ENCODE measurements at regions not wholly inside any gene's neighbourhood (a gene's known extent, or its start where the extent isn't known, plus 50 kb on each side); places are given as distances from the start of the nearest gene placed in this dataset.

GRCh38 chr3:34239875-34240274 is 441.4 kb downstream of the PDCD6IP start:
- H3K9me3 ChIP-seq = no peaks in the 10 kb centered on the region
- no peaks in the 10 kb centered on the region for H3K4me1 ChIP-seq
- TF ChIP-seq CTCF (IDR thresholded peaks at IDR 0.05) = no peak
- H3K27me3 ChIP-seq (ENCODE audit: insufficient read depth in 3 of 3, low read length in 2 of 3) = peaks cover 0 to 2% (median 0%) of the 10 kb centered on the region in 3 donors
- ATAC-seq (no peak), DNase-seq (no peak)
- no peaks in the 10 kb centered on the region for H3K36me3 ChIP-seq (ENCODE audit: insufficient read depth in 1 of 2, low read depth in 1 of 2)
- no peak overlapping the region for H3K4me3 ChIP-seq
- no peak overlapping the region for H3K27ac ChIP-seq
- intact Hi-C loops (cut with DNase I) = no loop called here

- H3K36me3 ChIP-seq (ENCODE audit: insufficient read depth in 1 of 2, low read depth in 1 of 2) = no peaks in the 10 kb centered on the region
- ATAC-seq (no peak), DNase-seq (no peak)
- 73 to 77% (median 76%) methylated on average over 1 of the region's 1 CpG for WGBS, 3 donors
- no peaks in the 10 kb centered on the region for H3K9me3 ChIP-seq
- TF ChIP-seq CTCF (IDR thresholded peaks at IDR 0.05) = no peak
- intact Hi-C loops (cut with DNase I) = no loop called here
- no peaks in the 10 kb centered on the region for H3K27me3 ChIP-seq (ENCODE audit: insufficient read depth in 3 of 3, low read length in 2 of 3)
- no peak overlapping the region for H3K4me3 ChIP-seq
- no peaks in the 10 kb centered on the region for H3K4me1 ChIP-seq
- H3K27ac ChIP-seq = no peak overlapping the region
Measured at GRCh38 chr3:34247401-34247800, 449.0 kb downstream of the PDCD6IP start.

GRCh38 chr3:34248352-34248751 is 449.9 kb downstream of the PDCD6IP start:
- WGBS, 3 donors = 86 to 93% (median 89%) methylated on average over 2 of the region's 2 CpGs
- Histone ChIP-seq H3K36me3 (ENCODE audit: insufficient read depth in 1 of 2, low read depth in 1 of 2) (no peaks in the 10 kb centered on the region), H3K4me3 (no peak overlapping the region), H3K4me1 (no peaks in the 10 kb centered on the region), H3K27ac (no peak overlapping the region), H3K27me3 (ENCODE audit: insufficient read depth in 3 of 3, low read length in 2 of 3) (no peaks in the 10 kb centered on the region), H3K9me3 (no peaks in the 10 kb centered on the region)
- no peak for TF ChIP-seq CTCF (IDR thresholded peaks at IDR 0.05)
- DNase-seq (no peak), ATAC-seq (no peak)
- intact Hi-C loops (cut with DNase I) = no loop called here

- no peaks in the 10 kb centered on the region for H3K9me3 ChIP-seq
- WGBS, 3 donors = 82 to 90% (median 88%) methylated on average over 2 of the region's 2 CpGs
- no peak for TF ChIP-seq CTCF (IDR thresholded peaks at IDR 0.05)
- H3K4me3 ChIP-seq = no peak overlapping the region
- ATAC-seq (no peak), DNase-seq (no peak)
- H3K27ac ChIP-seq = no peak overlapping the region
- no peaks in the 10 kb centered on the region for H3K36me3 ChIP-seq (ENCODE audit: insufficient read depth in 1 of 2, low read depth in 1 of 2)
- H3K27me3 ChIP-seq (ENCODE audit: insufficient read depth in 3 of 3, low read length in 2 of 3) = no peaks in the 10 kb centered on the region
- intact Hi-C loops (cut with DNase I) = no loop called here
- no peaks in the 10 kb centered on the region for H3K4me1 ChIP-seq
Measured at GRCh38 chr3:34254285-34254684, 455.9 kb downstream of the PDCD6IP start.

GRCh38 chr3:34256021-34256420 is 457.6 kb downstream of the PDCD6IP start:
- Histone ChIP-seq H3K4me3 (no peak overlapping the region), H3K36me3 (ENCODE audit: insufficient read depth in 1 of 2, low read depth in 1 of 2) (no peaks in the 10 kb centered on the region), H3K27me3 (ENCODE audit: insufficient read depth in 3 of 3, low read length in 2 of 3) (no peaks in the 10 kb centered on the region), H3K9me3 (no peaks in the 10 kb centered on the region), H3K4me1 (no peaks in the 10 kb centered on the region), H3K27ac (no peak overlapping the region)
- WGBS, 3 donors = 19 to 40% (median 24%) methylated on average over 2 of the region's 2 CpGs
- TF ChIP-seq CTCF (IDR thresholded peaks at IDR 0.05) = no peak
- DNase-seq (no peak), ATAC-seq (no peak)
- intact Hi-C loops (cut with DNase I) = no loop called here
